CD4-positive, alpha-beta T cell (primary cell): ENCODE measurements at regions not wholly inside any gene's neighbourhood (a gene's known extent, or its start where the extent isn't known, plus 50 kb on each side); places are given as distances from the start of the nearest gene placed in this dataset.

Experiments used
- ATAC-seq: fragments of 200-7000 bp; cut with Tn5 transposase; one replicate; pipeline ENCODE4 v1.10.0; 2022; ENCODE audit warnings: mild to moderate bottlenecking; ENCODE audit not compliant: poor library complexity
- CTCF ChIA-PET: fragments of 350-600 bp; sonication (Branson Sonifier 250); formaldehyde crosslinking; loops from one replicate; lab custom pipeline; 2021; ENCODE audit warnings: antibody characterized with exemption, inconsistent platforms; lab: Charles Lee
- POLR2A ChIA-PET: fragments of 350-600 bp; sonication (Branson Sonifier 250); formaldehyde crosslinking; loops from one replicate; lab custom pipeline; 2021; ENCODE audit warnings: antibody characterized with exemption, inconsistent platforms; lab: Charles Lee
- DNase-seq, 14 experiments: peaks; one replicate each; pipeline ENCODE4 v3.0.0-alpha.2; 2013 to 2020; ENCODE audit warnings: mixed read lengths in 2 of 14
- H3K27ac ChIP-seq, 2 donors: one replicate each; pipeline versions ENCODE4 v1.5.1 to v1.7.0; 2013; ENCODE audit warnings: low read length in 2 of 2, low read depth in 1 of 2, mild to moderate bottlenecking in 1 of 2
- H3K27me3 ChIP-seq, 2 experiments: 1 replicate in 1 of 2; 2 replicates in 1 of 2; pipeline versions ENCODE4 v1.6.1 to v1.7.0; 2013; ENCODE audit warnings: low read length in 2 of 2, control low read depth in 1 of 2, mild to moderate bottlenecking in 1 of 2, moderate library complexity in 1 of 2; ENCODE audit not compliant: insufficient read depth in 2 of 2, control insufficient read depth in 1 of 2
- H3K36me3 ChIP-seq: one replicate; pipeline ENCODE4 v1.6.1; 2013; ENCODE audit warnings: low read length, control low read depth; ENCODE audit not compliant: insufficient read depth
- H3K4me1 ChIP-seq: one replicate; pipeline ENCODE4 v1.6.1; 2013; ENCODE audit warnings: low read length, control low read depth; ENCODE audit not compliant: insufficient read depth
- H3K4me3 ChIP-seq: one replicate; pipeline ENCODE4 v1.5.1; 2013; ENCODE audit warnings: mild to moderate bottlenecking, low read length, moderate library complexity
- H3K9me3 ChIP-seq, 2 experiments: 1 replicate in 1 of 2; 2 replicates in 1 of 2; pipeline versions ENCODE4 v1.6.1 to v1.7.0; 2013; ENCODE audit warnings: low read length in 2 of 2, mild to moderate bottlenecking in 2 of 2, control low read depth in 1 of 2, moderate library complexity in 1 of 2; ENCODE audit not compliant: control insufficient read depth in 1 of 2, insufficient read depth in 1 of 2
- H3K27ac Mint-ChIP-seq: one replicate; pipeline ENCODE4 v1.8.0; 2020; ENCODE audit warnings: mixed read lengths
- H3K27me3 Mint-ChIP-seq: one replicate; pipeline ENCODE4 v1.8.0; 2021; ENCODE audit warnings: mixed read lengths
- H3K36me3 Mint-ChIP-seq: one replicate; pipeline ENCODE4 v1.8.0; 2021; ENCODE audit warnings: low read depth, mixed read lengths
- H3K4me1 Mint-ChIP-seq: one replicate; pipeline ENCODE4 v1.8.0; 2021; ENCODE audit warnings: low read depth, mixed read lengths
- H3K4me3 Mint-ChIP-seq: one replicate; pipeline ENCODE4 v1.8.0; 2020; ENCODE audit warnings: mild to moderate bottlenecking, mixed read lengths
- H3K9me3 Mint-ChIP-seq: one replicate; pipeline ENCODE4 v1.8.0; 2020; ENCODE audit warnings: mixed read lengths
- CTCF ChIP-seq: fragments of 200-600 bp; IDR thresholded peaks from one replicate; pipeline ENCODE4 v1.8.0; 2022; ENCODE audit warnings: antibody characterized with exemption, mild to moderate bottlenecking
- intact Hi-C, 2 experiments: fragments of 100-400 bp; cut with DNase I in 1 of 2; cut with micrococcal nuclease in 1 of 2; formaldehyde crosslinking; loops; one replicate each; pipeline versions ENCODE4 v1.15.1 to v1.9.0; 2023 to 2025; cut with DNase I, micrococcal nuclease

DNA sequence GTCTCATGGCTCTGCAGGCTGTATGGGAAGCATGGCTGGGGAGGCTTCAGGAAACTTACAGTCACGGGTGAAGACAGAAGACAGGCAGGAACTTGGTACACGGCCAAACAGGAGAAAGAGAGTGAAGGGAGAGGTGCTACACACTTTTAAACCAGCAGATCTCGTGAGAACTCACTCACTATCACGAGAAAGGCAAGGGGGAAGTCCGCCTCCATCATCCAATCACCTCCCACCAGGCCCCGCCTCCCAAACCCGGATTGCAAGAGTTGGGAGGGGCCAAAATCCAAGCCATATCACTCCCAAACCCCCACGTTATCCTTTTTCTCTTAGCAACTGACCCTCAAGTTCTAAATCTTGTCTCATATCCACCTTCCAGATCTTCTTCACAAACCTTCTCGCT, 1710.5 kb upstream of the TENM3 start:
- H3K27ac ChIP-seq, result no peak overlapping the region
- intact Hi-C loops, result no loop called here
- Mint-ChIP-seq H3K36me3 (no peaks in the 10 kb centered on the region), H3K4me3 (no peak overlapping the region), H3K27me3 (no peaks in the 10 kb centered on the region), H3K27ac (no peak overlapping the region), H3K4me1 (no peaks in the 10 kb centered on the region), H3K9me3 (peaks cover 2% of the 10 kb centered on the region)
- DNase-seq, result no peak
- no peak for TF ChIP-seq CTCF
- ChIA-PET POLR2A (no interaction called here), CTCF (no interaction called here)
- no peak overlapping the region for H3K4me3 ChIP-seq
- H3K27me3 ChIP-seq, result no peaks in the 10 kb centered on the region
- H3K36me3 ChIP-seq, result no peaks in the 10 kb centered on the region
- ATAC-seq, result no peak
- peaks cover 0 to 10% of the 10 kb centered on the region in 2 experiments for H3K9me3 ChIP-seq
- H3K4me1 ChIP-seq, result no peaks in the 10 kb centered on the region

DNA sequence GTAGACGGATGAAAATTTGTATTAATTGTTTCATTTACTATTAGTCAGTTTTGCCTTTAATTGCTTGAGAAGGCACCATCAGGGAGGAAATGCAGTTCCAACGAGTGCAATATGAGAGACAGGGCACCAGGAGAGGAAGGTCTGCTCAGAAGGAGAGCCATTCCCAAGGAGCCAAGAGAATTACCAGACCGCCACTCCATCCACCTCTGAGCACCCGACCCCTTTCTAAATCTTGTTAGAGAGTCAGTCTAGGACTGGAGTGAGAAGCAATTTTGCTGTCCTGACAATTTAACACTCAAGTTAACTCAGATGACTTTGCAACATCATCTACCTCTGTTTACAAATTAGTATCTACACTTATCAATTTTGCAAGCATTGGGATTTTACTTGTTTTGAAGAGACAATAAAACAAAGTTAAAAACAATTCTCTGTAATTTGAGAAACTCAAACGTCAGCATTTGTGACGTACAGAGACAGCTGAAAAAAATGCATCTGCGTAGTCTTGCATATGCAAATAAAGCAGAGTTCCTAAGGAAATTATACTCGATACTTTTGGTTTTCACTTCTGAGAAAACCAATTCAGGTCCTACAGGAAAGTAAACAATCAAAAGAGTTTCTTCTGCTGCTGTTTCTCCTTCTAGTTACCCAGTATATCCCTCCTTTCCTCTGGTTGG, 1704.7 kb upstream of the TENM3 start:
- intact Hi-C loops, result no loop called here
- no peak for TF ChIP-seq CTCF
- CTCF ChIA-PET, result no interaction called here

GRCh38 chr4:180539284-180539683, 1703.9 kb upstream of the TENM3 start:
- Histone ChIP-seq H3K4me1 (no peaks in the 10 kb centered on the region), H3K36me3 (no peaks in the 10 kb centered on the region), H3K4me3 (no peak overlapping the region), H3K27ac (no peak overlapping the region), H3K9me3 (no peaks in the 10 kb centered on the region), H3K27me3 (no peaks in the 10 kb centered on the region)
- DNase-seq, result no peak
- TF ChIP-seq CTCF, result no peak
- POLR2A ChIA-PET, result no interaction called here
- Mint-ChIP-seq H3K27ac (no peak overlapping the region), H3K4me1 (no peaks in the 10 kb centered on the region), H3K9me3 (peaks cover 2% of the 10 kb centered on the region), H3K27me3 (no peaks in the 10 kb centered on the region), H3K4me3 (no peak overlapping the region), H3K36me3 (no peaks in the 10 kb centered on the region)
- CTCF ChIA-PET, result no interaction called here
- intact Hi-C loops, result no loop called here
- ATAC-seq, result no peak

More for the DNA sequence above, 1704.7 kb upstream of the TENM3 start:
- no peaks in the 10 kb centered on the region for H3K27me3 Mint-ChIP-seq
- H3K4me1 Mint-ChIP-seq, result no peaks in the 10 kb centered on the region
- Histone ChIP-seq H3K4me1 (no peaks in the 10 kb centered on the region), H3K9me3 (peaks cover 0 to 1% of the 10 kb centered on the region in 2 experiments), H3K4me3 (no peak overlapping the region), H3K27ac (no peak overlapping the region), H3K36me3 (no peaks in the 10 kb centered on the region), H3K27me3 (no peaks in the 10 kb centered on the region)
- H3K36me3 Mint-ChIP-seq, result no peaks in the 10 kb centered on the region
- POLR2A ChIA-PET, result no interaction called here
- no peak for ATAC-seq
- no peak overlapping the region for H3K27ac Mint-ChIP-seq
- H3K4me3 Mint-ChIP-seq, result no peak overlapping the region
- DNase-seq, result no peak
- peaks cover 2% of the 10 kb centered on the region for H3K9me3 Mint-ChIP-seq
